Panc1 (cell line): ENCODE measurements at regions not wholly inside any gene's neighbourhood (a gene's known extent, or its start where the extent isn't known, plus 50 kb on each side); places are given as distances from the start of the nearest gene placed in this dataset.

Source experiments
- ATAC-seq: fragments of 200-7000 bp; cut with Tn5 transposase; 2 replicates; pipeline ENCODE4 v1.9.1; 2020; ENCODE audit warnings: mild to moderate bottlenecking, moderate library complexity
- BruUV-seq: library from RNA; stranded (reverse); fragments of 400-500 nt; replicated peaks from 2 replicates; lab custom pipeline; 2021; lab: Mats Ljungman, UMichigan
- CTCF ChIA-PET: fragments of 300-600 bp; sonication (Branson Sonifier 250); formaldehyde crosslinking; loops from one replicate; lab custom pipeline; 2022; ENCODE audit warnings: antibody characterized with exemption; lab: Charles Lee
- POLR2A ChIA-PET: fragments of 300-600 bp; sonication (Branson Sonifier 250); formaldehyde crosslinking; loops from one replicate; lab custom pipeline; 2022; ENCODE audit warnings: antibody characterized with exemption; lab: Charles Lee
- DNase-seq: peaks from one replicate; pipeline ENCODE4 v3.0.0-alpha.2; 2010; ENCODE audit warnings: low read depth, low spot score
- H3K27ac ChIP-seq: 2 replicates; pipeline ENCODE4 v1.5.1; 2011; ENCODE audit warnings: mild to moderate bottlenecking, low read length, inconsistent platforms
- H3K27me3 ChIP-seq: fragments of 200-500 bp; sonication (Bioruptor generic); 2 replicates; pipeline ENCODE4 v1.6.0; 2014; ENCODE audit warnings: low read length, inconsistent platforms; ENCODE audit not compliant: control insufficient read depth, insufficient read depth
- H3K36me3 ChIP-seq: fragments of 200-500 bp; sonication (Bioruptor generic); 2 replicates; pipeline ENCODE4 v1.5.1; 2014; ENCODE audit warnings: inconsistent platforms, mild to moderate bottlenecking, low read length, moderate library complexity; ENCODE audit not compliant: control insufficient read depth, insufficient read depth
- H3K4me1 ChIP-seq: 2 replicates; pipeline ENCODE4 v1.5.1; 2011; ENCODE audit warnings: inconsistent platforms, mild to moderate bottlenecking, low read length, moderate library complexity; ENCODE audit not compliant: control insufficient read depth, insufficient read depth
- H3K4me3 ChIP-seq, 2 experiments: 2 replicates each; pipeline ENCODE4 v1.5.1; 2011 to 2012; ENCODE audit warnings: low read depth in 2 of 2, low read length in 2 of 2, mild to moderate bottlenecking in 2 of 2, inconsistent platforms in 1 of 2, moderate library complexity in 1 of 2
- H3K9me3 ChIP-seq: fragments of 200-500 bp; sonication (Bioruptor generic); 2 replicates; pipeline ENCODE4 v1.5.1; 2014; ENCODE audit warnings: low read depth, mild to moderate bottlenecking, inconsistent platforms, low read length, moderate library complexity; ENCODE audit not compliant: control insufficient read depth, insufficient read depth
- CTCF ChIP-seq: fragments of 450-650 bp; IDR thresholded peaks from 2 replicates; pipeline ENCODE4 v1.5.1; 2017; ENCODE audit warnings: mild to moderate bottlenecking
- POLR2AphosphoS5 ChIP-seq: IDR thresholded peaks from 2 replicates; pipeline ENCODE4 v1.6.1; 2012; ENCODE audit warnings: mild to moderate bottlenecking, low read depth, low read length, moderate library complexity
- REST ChIP-seq, 2 experiments: IDR thresholded peaks; 2 replicates each; pipeline ENCODE4 v1.6.1; 2011 to 2012; ENCODE audit warnings: low read depth in 2 of 2, control low read depth in 1 of 2, low read length in 1 of 2, mild to moderate bottlenecking in 1 of 2, moderate library complexity in 1 of 2; ENCODE audit not compliant: insufficient read depth in 1 of 2
- SIN3A ChIP-seq: IDR thresholded peaks from 2 replicates; pipeline ENCODE4 v1.6.1; 2012; ENCODE audit warnings: low read depth, mild to moderate bottlenecking, low read length, moderate library complexity, borderline replicate concordance; ENCODE audit not compliant: insufficient read depth
- TCF7L2 ChIP-seq: IDR thresholded peaks from 2 replicates; pipeline ENCODE4 v1.6.1; 2011; ENCODE audit warnings: mild to moderate bottlenecking, low read depth, low read length, inconsistent platforms
- in situ Hi-C: cut with HindIII; loops from 2 replicates; pipeline ENCODE4 v1.10.0; 2016; ENCODE audit warnings: low sequenced_read_pairs, low pct_unique_long_range_greater_than_20kb
- intact Hi-C: fragments of 100-400 bp; cut with micrococcal nuclease; formaldehyde crosslinking; loops from one replicate; pipeline ENCODE4 v1.10.0; 2022; ENCODE audit not compliant: unreplicated experiment

DNA sequence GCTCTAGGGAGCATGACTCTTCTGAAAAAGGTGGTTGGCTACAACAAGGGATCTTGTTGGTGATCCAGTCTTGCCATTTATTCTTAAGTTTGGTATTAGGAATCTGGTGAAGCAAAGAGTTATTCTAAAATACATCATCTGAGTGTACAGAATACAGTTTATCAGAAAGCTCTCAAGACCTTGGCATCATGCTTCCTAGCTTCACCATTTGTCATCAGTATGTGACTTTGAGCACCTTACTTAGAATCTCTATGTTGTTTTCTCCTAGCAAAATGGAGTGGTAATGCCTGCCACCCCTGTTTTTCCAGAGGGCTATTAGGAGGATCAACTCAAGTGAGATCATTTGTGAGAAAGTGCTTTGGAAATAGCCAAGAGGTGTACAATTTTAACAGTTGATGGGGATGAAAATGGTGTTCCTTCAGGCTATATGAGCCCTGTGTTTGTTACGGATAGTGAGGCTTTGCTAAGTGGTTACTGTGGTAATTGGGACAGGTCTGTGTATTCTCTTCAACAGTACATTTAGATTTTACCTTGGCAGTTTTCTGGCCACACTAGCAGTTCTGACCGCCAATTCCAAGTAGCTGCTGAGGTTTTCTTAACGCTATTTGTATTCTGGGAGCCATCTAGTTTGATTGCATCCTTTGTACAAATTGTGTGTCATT is 120.5 kb downstream of the DISP1 start:
- H3K4me3 ChIP-seq: no peak overlapping the region
- no peak overlapping the region for H3K27ac ChIP-seq
- in situ Hi-C loops: no loop called here
- intact Hi-C loops: no loop called here
- CTCF ChIA-PET: no interaction called here
- POLR2A ChIA-PET: no interaction called here
- no TSS peak for BruUV-seq
- H3K36me3 ChIP-seq: no peaks in the 10 kb centered on the region
- TF ChIP-seq SIN3A: no peak
- TF ChIP-seq CTCF: no peak
- H3K9me3 ChIP-seq: no peaks in the 10 kb centered on the region
- H3K4me1 ChIP-seq: no peaks in the 10 kb centered on the region
- no peak for ATAC-seq
- no peaks in the 10 kb centered on the region for H3K27me3 ChIP-seq
- DNase-seq: no peak

- H3K36me3 ChIP-seq: no peaks in the 10 kb centered on the region
- H3K27me3 ChIP-seq: no peaks in the 10 kb centered on the region
- no peak for DNase-seq
- no peak overlapping the region for H3K27ac ChIP-seq
- TF ChIP-seq TCF7L2: no peak
- no peak for TF ChIP-seq POLR2AphosphoS5
- H3K4me3 ChIP-seq: no peak overlapping the region
- intact Hi-C loops: no loop called here
- in situ Hi-C loops: no loop called here
- ChIA-PET CTCF (no interaction called here), POLR2A (no interaction called here)
- H3K9me3 ChIP-seq: no peaks in the 10 kb centered on the region
- H3K4me1 ChIP-seq: no peaks in the 10 kb centered on the region
- no peak for ATAC-seq
- BruUV-seq: no TSS peak
These were observed 121.2 kb downstream of the DISP1 start for GRCh38 chr1:222936042-222936441.

DNA sequence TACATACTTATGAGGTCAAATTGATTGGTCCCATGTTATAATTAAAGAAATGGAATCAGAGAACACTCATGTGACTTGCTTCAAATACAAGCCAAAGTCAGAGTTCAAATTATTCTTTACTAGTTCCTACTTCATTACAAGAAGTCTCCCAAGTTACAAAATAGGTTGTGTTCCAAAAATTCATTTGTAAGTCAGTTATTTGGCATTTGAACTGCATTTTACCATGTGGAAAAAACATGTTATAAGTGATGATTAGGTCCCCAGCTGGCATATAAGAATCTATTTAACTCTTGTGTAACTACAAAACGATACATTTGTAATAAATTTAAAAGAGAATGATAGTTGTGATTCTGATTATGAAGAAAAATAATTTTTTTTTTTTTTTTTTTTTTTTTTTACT is 124.1 kb downstream of the DISP1 start:
- POLR2A ChIA-PET: no interaction called here
- H3K27ac ChIP-seq: no peak overlapping the region
- DNase-seq (no peak), ATAC-seq (no peak)
- TF ChIP-seq REST (IDR thresholded peaks at IDR 0.05; ENCODE audit: insufficient read depth in 1 of 2, low read depth in 2 of 2, low read length in 1 of 2) (no peak), TCF7L2 (no peak), POLR2AphosphoS5 (no peak), SIN3A (no peak), CTCF (no peak)
- CTCF ChIA-PET: interaction anchor here (0.7 kb wide), 1 partner anchor 1736 kb away, joined by 10 read pairs; no protein-coding TSS in a partner anchor
- intact Hi-C loops: no loop called here
- no peak overlapping the region for H3K4me3 ChIP-seq
- in situ Hi-C loops: no loop called here
- H3K27me3 ChIP-seq: no peaks in the 10 kb centered on the region
- H3K9me3 ChIP-seq: no peaks in the 10 kb centered on the region
- no peaks in the 10 kb centered on the region for H3K4me1 ChIP-seq
- BruUV-seq: no TSS peak
- H3K36me3 ChIP-seq: no peaks in the 10 kb centered on the region
